NAMALWA (cell line): ENCODE measurements at regions not wholly inside any gene's neighbourhood (a gene's known extent, or its start where the extent isn't known, plus 50 kb on each side); places are given as distances from the start of the nearest gene placed in this dataset.
"Not testable (repeated sequence)": the region's sequence is repeated elsewhere in the genome, so short reads cannot be mapped to it uniquely, and the experiment has no call there.

Experiments
- DNase-seq: peaks from one replicate; pipeline ENCODE4 v3.0.0-alpha.2; 2015; ENCODE audit warnings: low spot score

DNA sequence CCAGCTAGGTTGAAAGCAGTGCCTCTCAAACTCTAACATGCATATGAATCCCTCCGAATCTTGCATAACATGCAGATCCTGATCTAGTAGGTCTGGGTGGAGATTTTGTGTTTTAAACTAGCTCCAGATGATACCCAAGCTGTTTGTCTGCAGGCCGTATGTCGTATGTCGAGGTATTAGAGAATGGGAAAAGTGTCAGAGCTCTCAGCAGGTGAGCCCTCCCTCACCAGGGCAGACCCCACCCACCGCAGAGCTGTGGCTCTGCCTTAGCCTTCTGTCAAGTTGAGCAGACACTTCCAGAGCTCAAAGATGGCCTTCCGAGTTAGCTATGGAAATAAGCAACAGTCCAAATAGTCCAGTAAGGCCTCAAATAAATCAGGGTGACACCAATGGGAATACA, 83.2 kb upstream of the MAP3K1 start:
- no peak for DNase-seq

- DNase-seq = not testable (repeated sequence)
Measured at GRCh38 chr5:56731473-56731872, 83.9 kb upstream of the MAP3K1 start.

- DNase-seq = no peak
Measured at GRCh38 chr5:56729488-56729887, 85.9 kb upstream of the MAP3K1 start.

GRCh38 chr5:56725711-56726411, 89.5 kb upstream of the MAP3K1 start:
- no peak for DNase-seq

DNA sequence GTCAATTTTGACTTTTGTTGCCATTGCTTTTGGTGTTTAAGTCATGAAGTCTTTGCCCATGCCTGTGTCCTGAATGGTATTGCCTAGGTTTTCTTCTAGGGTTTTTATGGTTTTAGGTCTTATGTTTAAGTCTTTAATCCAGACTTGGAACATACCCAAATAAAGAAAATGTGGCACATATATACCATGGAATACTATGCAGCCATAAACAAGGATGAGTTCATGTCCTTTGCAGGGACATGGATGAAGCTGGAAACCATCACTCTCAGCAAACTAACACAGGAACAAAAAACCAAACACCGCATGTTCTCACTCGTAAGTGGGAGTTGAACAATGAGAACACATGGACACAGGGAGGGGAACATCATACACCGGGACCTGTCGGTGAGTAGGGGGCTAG, 90.5 kb upstream of the MAP3K1 start:
- not testable (repeated sequence) for DNase-seq

DNA sequence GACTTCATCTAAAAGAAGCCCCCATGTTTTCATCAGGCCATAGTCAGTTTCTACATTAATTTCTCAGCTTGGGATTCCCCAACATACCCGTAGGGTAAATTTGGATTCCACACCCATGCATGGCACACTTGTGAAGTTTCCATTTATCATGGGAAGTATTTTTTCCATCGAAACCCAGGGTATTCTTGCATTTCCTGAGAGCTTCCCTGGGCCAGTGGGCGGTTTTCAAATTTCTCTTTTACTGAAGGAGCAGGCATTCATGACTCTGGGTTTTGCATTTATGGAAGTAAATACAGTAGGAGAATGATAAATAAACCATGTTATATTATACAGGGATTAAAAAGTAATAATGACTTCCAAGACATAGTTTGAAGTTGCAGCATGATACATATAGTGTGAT, 93.0 kb upstream of the MAP3K1 start:
- no peak for DNase-seq

- DNase-seq = no peak
Measured at GRCh38 chr5:56717253-56717987, 97.9 kb upstream of the MAP3K1 start.

- no peak for DNase-seq
Measured at GRCh38 chr5:56715986-56716385, 99.4 kb upstream of the MAP3K1 start.

DNA sequence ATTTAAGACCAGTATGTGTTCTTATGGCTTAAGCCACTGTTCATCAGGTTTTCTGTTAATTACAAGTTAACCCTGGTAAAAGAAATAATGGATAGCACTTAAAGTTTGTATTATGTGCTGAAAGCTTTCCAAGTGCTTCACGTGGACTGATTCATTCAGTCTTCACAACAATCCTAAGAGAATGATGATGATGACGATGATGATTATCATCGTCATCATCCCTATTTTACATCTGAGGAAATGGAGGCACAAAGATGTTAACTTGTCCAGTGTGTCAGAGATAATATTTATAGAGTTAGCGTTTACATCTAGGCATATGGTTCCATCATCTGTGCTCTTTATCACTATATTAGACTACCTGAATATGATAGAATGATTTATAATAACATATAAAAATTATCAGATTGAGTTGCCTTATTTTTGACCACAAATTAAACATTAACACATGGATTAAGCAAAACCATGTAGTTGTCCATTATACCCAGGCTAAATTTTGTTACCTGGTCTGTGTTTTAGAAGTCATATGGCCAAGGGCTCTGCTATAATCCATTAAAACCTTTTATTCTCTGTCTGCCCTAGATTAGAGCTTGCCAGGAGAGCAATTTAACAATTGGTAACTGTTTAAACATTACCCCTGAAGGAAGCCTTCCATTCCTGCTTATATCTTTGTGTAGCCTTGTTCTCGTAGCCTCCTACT, 102.3 kb upstream of the MAP3K1 start:
- no peak for DNase-seq

DNA sequence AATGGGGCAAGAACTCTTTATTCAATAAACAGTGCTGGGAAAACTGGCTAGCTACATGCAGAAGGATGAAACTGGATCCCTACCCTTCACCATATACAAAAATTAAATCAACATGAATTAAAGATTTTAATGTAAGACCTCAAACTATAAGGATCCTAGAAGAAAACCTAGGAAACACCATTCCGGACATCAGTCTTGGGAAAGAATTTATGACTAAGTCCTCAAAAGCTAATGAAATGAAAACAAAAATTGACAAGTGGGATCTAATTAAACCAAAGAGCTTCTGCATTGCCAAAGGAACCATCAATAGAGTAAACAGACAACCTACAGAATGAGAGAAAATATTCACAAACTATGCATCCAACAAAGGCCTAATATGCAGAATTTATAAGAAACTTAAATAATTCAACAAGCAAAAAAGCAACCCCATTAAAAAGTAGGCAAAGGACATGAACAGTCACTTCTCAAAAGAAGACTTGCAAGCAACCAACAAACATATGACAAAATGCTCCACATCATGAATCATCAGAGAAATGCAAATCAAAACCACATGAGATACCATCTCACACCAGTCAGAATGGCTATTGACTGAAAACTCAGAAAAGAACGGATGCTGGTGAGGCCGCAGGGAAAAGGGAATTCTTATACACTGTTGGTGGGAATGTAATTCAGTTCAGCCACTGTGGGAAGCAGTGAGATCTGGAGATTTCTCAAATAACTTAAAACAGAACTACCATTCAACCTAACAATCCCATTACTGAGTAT, 104.3 kb upstream of the MAP3K1 start:
- no peak for DNase-seq

DNA sequence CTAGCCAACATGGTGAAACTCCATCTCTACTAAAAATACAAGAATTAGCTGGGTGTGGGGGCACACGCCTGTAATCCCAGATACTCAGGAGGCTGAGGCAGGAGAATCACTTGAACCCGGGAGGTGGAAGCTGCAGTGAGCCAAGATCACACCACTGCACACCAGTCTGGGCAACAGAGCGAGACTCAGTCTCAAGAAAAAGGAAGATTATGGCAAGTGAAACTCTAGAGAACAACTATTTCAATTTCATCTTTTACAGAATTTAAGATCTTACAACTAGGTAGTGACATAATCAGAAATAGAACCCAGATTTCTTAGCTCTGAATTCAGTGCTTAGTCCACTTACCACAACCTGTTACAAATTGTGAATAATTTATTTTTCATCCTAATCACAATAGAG, 108.8 kb upstream of the MAP3K1 start:
- no peak for DNase-seq

DNA sequence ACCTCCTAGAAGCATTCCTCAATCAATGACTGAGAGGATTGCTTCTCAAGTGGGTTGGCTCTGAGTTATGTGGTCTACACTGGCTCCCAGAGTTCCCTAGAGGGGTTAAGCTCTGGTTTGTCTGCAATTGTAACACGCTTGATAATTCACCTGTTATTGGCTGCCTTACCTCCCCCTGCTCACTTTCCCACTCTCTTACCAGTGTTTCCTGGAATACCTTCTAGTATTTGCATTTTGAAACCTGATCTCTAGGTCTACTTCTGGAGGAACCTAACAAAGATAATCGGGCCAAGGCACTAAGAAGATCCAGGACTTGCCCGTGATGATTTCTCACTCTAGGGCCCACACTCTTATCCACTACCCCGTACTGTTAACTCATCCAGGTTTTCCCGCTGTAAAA, 110.1 kb upstream of the MAP3K1 start:
- DNase-seq = no peak

DNA sequence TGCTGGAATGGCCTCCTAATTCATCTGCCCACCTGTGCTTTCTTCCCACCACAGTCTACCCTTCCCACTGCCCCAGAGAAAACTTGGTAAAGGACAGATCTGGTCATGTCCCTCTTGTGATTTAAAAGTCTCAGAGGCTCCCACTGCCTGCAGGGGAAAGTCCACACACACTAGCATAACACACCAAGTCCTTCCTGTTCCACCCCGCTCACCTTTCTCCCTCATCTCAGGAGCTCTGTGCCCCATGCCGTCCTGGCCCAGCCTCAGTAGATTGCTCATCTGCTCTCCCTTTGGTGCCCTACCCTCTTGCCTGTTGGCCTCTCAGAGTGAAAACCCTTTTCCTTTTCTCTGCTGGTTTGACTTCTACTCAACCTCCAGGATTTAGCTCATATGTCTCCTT, 111.4 kb upstream of the MAP3K1 start:
- DNase-seq = no peak

GRCh38 chr5:56700711-56701110, 114.6 kb upstream of the MAP3K1 start:
- no peak for DNase-seq

DNA sequence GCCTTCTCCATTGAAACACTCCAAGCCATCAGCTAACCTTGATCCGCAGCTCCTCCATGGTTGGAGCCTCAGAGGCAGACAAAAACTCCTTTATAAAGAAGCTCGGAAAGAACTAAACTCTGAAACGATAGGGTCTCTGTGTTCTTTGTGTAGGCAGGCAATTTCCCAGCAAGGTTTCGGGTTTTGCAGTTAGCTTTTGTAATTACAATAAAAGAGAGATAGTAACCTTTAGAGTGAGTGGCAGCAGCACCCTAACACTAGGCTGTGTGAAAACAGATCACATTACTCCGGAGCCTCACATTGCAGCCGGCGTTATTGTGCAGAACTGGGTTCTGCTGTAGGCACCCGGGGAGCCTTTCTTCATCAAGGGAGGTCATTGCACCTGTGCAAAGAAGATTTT, 115.8 kb upstream of the MAP3K1 start:
- no peak for DNase-seq

DNA sequence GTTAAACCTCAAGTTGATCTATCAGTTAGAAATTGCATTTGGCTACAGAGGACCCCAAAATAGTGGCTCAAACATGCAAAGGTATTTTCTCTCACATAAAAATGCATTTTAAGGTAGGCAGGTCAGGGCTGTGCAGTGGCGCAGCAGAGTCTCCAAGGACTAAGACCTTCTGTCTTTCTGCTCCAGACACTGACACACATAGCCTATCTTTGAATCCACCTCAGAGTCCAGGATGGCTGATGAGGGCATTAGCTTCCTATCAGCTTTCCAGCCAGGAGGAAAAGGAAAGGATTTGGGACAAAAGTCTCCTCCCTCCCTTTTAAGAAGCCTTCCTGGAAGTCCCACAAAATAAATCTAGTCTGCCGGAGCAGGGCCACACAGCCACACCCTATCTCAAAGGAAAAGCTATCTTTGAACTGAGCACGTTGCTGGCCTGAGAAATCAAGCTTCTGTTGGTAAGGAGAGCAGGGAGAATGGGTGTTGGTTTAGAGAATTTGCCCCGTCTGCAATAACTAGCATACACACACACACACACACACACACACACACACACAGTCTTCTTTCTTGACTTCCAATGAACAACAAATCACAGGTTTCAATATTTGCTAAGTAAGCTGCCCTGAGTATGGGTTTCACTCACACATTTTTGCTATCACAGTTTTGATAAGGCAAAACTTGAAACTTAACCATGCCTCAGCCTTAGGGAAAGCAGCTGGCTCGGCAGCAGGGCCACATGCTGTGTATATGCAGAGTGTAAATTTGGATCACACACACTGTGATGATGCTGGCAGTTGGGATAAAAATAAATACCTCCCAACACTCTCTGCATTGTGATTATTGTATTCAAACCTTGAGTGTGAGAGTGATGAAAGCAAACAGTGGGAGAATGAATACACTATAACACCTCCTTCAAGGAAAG, 116.6 kb upstream of the MAP3K1 start:
- no peak for DNase-seq

- DNase-seq = no peak
Measured at GRCh38 chr5:56696900-56697299, 118.4 kb upstream of the MAP3K1 start.

- no peak for DNase-seq
Measured at GRCh38 chr5:56693220-56693579, 122.1 kb upstream of the MAP3K1 start.

DNA sequence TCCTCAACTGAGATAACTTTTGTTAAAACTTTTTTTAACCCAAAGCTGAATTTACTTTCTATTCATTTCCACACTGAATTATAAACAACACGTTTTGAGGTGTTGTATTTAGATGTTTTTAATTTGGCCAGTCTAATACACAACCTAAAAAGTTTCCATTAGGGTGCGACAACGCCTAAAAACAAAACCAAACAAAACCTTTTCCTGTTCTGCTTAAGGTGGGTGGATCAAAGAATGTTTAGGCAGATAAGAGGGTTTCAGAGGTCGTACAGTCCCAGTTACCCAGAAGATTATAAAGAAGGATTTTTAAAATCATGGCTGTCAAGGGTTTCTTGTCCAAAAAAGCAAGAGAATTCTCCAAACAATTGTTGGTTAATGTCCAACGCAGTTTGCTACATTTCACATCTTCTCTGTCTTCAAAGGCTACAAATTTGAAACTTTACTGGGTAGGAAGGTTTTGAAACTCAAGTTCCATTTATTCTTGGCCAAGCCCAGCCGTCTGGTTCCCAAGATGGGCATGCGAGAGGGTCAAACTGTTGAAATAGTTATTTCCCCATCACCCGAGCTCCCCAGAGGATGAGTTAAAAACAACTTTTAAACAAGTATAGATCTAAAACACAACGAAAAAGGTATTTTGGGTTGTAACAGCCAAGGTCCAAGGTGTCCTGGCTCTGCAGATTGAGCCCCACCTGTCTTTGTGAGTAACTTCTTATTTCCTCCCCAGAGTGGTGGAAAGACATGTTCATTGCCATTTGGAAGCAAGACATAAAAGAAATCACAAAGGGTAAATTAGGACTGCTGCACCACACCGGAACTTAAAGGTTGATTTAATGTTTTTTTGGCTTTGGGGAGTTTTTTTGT, 122.8 kb upstream of the MAP3K1 start:
- no peak for DNase-seq

DNA sequence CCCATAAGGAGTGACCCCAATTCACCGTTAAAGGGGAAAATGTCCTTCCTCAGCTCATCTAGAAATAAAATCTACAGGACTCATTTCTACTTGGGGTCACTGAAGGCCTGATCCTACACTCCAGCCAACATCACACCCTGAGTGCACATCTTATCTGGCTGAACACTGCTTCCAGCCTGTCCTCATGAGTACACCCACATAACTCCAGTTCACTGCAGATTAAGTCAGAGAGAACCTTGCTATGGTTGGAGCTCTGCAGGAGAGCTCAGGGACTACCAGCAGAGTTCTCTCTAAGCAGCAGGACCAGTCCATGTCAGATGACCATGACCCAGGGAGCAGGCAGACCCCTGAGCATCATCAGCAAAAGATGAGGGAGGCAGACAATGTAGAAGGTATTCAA, 126.9 kb upstream of the MAP3K1 start:
- DNase-seq = no peak
